GM18511 (cell line): ENCODE measurements at regions not wholly inside any gene's neighbourhood (a gene's known extent, or its start where the extent isn't known, plus 50 kb on each side); places are given as distances from the start of the nearest gene placed in this dataset.
"Not testable (repeated sequence)": the region's sequence is repeated elsewhere in the genome, so short reads cannot be mapped to it uniquely, and the experiment has no call there.

Experiments
- ATAC-seq: cut with Tn5 transposase; IDR thresholded peaks from one replicate; pipeline ENCODE4 v1.9.1; 2021; ENCODE audit warnings: mild to moderate bottlenecking, moderate library complexity; ENCODE audit not compliant: unreplicated experiment

DNA sequence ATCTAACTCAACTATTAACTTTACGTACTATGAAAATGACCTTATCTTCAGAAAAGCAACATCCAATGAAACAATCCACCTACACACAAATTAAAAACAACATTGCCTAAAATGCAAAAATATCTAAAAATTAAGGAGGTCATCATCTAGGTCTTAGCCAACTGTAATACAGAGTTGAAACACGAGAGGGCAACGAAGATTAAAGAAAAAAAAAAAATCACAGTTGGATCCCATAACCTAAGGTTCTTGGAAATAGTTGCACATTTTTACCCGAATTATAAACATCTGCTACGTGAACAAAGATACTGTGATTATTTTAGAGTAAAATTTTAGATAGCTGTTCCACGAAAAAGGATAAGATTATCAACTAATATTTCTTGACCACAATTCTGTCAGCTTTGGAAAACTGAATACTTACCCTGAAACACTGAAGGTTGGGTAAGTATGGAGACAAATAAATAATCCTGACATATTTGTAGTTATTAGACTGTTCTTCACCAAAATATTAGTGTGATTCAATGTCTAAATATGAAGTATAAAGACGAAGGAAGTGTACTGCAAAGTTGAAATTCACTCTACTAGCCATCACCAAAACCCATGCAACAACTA lies 88.0 kb upstream of the AK4 start:
- no peak for ATAC-seq

DNA sequence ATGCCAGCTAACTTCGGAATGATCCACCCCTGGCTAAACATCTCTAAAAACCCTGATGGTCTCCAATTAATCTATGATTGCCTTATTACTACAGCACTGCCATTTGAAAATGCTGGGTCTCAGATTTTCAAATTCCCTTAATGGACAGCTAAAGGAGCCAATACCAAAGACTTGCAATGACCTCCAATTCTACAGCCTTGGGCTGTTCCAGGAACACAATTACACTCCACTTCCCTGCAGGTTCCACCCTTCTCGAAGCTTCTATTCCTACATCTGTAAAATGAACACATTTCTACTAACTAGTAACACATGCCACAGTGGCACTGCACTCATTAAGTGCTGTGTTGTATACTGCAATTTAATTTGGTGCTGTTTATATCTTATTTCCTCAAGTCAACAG lies 85.7 kb upstream of the AK4 start:
- ATAC-seq, result no peak

DNA sequence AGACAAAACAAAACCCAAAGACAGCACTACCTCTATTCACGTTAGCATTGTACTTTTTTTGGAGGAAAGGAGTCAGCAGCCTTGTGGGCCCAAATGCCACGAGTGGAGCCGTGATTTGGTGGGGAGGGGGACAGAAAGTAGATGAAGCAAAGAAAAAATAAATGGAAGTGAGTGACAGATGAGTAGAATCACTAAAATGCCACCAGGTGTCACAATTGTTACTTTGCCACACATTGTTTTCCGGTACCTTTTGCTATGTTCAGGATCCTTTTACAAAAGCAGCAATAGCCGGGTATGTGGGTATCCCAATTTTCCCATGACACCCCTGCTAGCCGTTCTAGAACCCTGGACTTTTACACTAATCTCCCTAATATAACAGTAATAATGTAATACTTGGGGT lies 85.0 kb upstream of the AK4 start:
- no peak for ATAC-seq

DNA sequence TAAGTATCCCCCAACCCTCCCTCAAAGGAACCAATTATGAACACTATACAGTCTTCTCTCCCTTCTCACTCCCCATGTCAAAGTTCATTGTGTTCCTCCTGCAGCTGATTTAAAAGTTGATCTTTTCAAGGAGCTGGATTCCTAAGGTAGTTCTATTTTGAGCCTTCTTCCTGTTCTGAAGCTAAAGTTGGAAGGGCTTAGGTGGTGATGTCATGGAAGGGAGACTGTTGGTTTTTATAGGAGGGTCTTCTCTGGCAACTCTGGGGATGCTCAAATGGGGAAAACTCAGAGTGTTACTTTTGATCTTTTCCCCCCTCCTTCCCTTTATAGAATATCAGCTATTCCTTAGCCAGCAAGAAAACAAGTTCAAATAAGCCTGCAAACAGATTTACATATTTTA lies 83.0 kb upstream of the AK4 start:
- ATAC-seq, result no peak

- no peak for ATAC-seq
Measured at GRCh38 chr1:65065524-65066418, 82.2 kb upstream of the AK4 start.

- ATAC-seq, result peak; percentile 25
Measured at GRCh38 chr1:65066419-65066765, 81.6 kb upstream of the AK4 start.

GRCh38 chr1:65066766-65067490 lies 81.1 kb upstream of the AK4 start:
- ATAC-seq, result peak; percentile 53

DNA sequence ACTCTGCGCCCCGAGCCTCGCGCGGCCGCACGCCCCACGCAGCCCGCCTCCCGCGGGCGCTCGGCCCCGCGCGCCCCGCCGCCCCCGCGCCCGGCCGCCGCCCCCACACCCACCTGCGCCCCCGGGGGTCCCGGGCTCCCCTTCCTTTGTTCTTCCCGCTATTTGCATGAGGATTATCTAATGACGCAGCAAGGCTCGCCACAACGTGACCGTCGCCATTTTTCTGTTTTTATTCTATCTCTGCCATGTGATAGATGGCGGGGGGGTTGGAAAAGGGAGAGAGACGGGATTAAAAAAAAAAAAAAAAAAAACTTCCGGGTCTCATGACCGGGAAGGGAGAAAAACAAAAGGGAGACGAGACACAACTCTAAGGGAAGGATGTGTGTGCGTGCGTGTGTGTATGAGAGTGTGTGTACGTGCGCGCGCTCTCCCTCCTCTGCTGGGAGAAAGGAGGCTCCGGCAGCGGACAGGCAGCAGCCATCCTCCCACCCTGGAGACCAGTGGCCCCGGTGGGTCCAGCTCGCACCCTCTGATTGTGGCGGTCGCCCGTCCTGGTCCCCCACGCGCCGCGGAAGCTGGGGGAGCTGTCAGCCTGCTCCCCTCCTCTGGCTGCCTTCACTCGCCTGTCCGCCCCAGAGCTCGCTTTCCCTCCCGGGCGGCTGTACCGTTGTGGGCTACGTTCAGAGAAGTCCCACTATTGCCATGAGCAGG lies 80.4 kb upstream of the AK4 start:
- peak; percentile 40 for ATAC-seq

- ATAC-seq, result peak; percentile 14
Measured at GRCh38 chr1:65068202-65069010, 79.6 kb upstream of the AK4 start.

DNA sequence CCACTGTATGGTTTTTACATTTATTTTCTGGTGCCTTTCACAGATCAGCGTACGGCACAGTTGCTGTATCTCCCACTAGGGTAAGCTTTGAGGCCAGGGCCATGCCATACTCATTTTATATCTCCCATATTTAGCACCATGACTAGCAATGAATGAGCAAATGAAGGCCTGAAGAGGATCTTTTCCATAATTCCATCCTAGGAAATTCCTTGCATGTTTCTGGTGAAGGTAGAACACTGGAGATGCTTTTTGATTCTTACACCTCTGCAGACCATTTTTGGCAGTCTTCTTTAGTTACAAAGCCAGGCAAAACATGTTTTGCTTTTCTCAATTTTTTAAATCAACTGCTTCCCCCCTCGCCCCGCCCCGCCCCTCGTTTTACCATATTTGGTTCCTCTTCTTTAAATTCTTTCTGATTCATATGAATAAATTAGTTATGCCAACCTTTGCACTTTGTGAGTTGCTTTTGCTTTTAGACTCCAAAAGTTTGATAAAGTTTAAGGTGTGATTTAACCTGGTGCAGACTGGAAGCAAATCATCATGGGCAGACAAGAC lies 78.9 kb upstream of the AK4 start:
- no peak for ATAC-seq

DNA sequence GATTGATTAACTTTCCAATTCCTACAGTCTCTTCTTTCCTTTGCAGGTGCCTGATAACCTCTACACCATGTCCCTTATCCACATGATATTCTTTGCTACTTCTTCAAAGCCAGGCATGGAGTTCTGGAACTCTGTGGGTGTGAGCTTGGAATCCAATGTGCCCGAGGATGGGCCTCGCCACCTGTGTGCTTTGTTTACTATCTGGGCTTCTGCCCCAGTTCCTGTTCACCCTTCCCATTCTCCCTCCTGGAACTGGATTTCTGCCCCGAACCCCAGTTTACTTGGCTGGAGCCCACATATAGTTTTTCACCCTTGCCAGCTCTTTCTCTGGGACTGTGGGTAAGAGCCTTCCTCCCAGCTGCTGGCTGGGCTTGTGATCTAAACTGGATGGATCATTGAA lies 75.2 kb upstream of the AK4 start:
- no peak for ATAC-seq

GRCh38 chr1:65075123-65075976 lies 72.7 kb upstream of the AK4 start:
- peak; percentile 88 for ATAC-seq

DNA sequence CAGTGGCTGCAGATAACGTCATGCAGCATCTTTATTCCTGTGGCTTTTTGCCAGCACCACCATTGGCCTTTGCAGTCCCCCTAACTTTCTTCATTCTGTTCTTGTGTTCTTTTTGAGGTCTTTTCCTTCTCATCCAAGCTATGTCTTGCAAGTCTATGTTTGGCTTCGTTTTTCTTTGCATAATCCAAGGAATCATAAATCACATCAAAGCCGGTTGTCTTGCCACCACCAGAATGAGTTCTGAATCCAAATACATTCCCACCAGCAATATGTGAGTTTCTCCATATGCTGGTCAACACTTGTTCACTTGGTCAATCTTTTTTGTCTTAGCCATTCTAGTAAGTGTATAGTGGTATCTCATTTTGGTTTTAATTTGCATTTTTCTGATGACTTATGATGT lies 70.6 kb upstream of the AK4 start:
- ATAC-seq, result no peak

DNA sequence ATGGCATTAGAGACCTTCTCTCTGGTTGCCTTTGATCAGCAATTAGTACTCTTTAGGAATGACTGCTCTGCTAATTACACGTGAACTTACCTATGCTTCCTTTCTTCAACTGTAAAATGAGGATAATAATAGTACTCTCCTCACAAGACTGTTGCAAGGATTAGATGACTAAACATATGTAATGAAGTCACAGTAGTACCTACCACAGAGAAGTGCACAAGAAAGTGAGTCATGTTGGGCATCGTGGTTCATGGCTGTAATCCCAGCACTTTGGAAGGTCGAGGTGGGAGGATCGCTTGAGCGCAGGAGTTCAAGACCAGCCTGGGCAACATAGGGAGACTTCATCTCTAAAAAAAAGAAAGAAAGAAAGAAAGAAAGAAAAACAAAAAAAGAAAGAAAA lies 68.1 kb upstream of the AK4 start:
- no peak for ATAC-seq

- no peak for ATAC-seq
Measured at GRCh38 chr1:65082346-65083040, 65.5 kb upstream of the AK4 start.

DNA sequence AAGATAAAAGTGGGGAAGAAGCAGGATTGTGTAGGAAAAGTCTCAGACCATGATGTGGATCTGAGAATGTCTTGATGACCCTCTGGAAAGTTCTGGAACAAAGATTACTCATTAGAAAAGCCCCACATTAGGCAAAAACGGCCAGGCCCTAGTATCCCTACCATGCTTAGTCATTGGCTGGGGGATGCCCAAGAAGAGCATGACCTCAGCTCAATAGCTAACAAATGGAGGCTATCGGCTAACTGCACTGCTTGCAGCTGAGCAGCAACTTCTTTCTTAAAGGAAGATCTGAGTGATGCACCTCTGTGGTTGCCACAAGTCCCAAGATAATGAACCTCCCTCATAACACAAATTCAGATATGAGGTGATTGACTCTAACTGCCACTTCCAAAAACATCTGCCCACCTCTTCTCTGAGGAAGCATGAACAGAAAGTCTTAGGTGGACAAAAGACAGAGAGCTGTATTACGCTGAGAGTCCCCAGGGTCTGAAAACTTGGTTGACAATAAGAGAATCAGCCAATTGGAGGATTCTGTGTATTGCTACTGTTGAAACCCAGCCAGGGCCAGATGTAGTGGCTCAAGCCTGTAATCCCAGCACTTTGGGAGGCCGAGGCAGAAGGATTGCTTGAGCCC lies 64.6 kb upstream of the AK4 start:
- peak; percentile 75 for ATAC-seq

DNA sequence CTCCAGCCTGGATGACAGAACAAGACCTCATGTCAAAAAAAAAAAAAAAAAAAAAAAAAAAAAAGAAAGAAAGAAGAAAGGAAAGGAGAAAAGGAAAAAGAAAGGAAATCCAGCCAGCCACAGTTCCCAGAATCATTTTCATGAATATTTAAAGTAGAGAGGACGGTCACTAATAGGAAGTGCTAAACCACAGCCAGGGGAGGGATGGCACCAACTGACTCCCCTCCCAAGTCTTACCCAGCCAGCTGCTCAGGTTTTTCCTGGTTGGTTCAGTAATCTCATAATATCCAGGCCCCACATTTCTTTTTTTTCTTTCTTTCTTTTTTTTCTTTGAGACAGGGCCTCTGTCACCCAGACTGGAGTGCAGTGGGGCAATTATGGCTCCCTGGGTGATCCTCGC lies 63.9 kb upstream of the AK4 start:
- no peak for ATAC-seq

- not testable (repeated sequence) for ATAC-seq
Measured at GRCh38 chr1:65087519-65087918, 60.5 kb upstream of the AK4 start.
